Muscle of leg (tissue), 3 donors: ENCODE measurements at regions not wholly inside any gene's neighbourhood (a gene's known extent, or its start where the extent isn't known, plus 50 kb on each side); places are given as distances from the start of the nearest gene placed in this dataset.
A peak's percentile ranks its signal among the peaks of the same experiment; 100 is the strongest.

Source experiments
- DNase-seq: peaks from one replicate; pipeline ENCODE4 v3.0.0; 2013
- H3K27ac ChIP-seq: one replicate; pipeline ENCODE4 v1.5.1; 2013; ENCODE audit warnings: mild to moderate bottlenecking, low read length, control low read depth
- H3K27me3 ChIP-seq: one replicate; pipeline ENCODE4 v1.6.1; 2013; ENCODE audit warnings: low read length; ENCODE audit not compliant: control insufficient read depth, insufficient read depth
- H3K36me3 ChIP-seq: one replicate; pipeline ENCODE4 v1.6.1; 2013; ENCODE audit warnings: low read length; ENCODE audit not compliant: control insufficient read depth, insufficient read depth
- H3K4me1 ChIP-seq: one replicate; pipeline ENCODE4 v1.6.1; 2013; ENCODE audit warnings: low read length; ENCODE audit not compliant: control insufficient read depth, insufficient read depth
- H3K4me3 ChIP-seq: one replicate; pipeline ENCODE4 v1.5.1; 2013; ENCODE audit warnings: low read length, control low read depth
- H3K9me3 ChIP-seq: replicated peaks from 2 replicates; pipeline ENCODE4 v1.6.1; 2013; ENCODE audit warnings: low read depth, low read length; ENCODE audit not compliant: control insufficient read depth
- WGBS: methylation state at CpG from one replicate; pipeline ENCODE4 v1.1.5; 2013; ENCODE audit warnings: missing lambda C conversion rate; ENCODE audit not compliant: insufficient coverage; 5-methylcytosine and 5-hydroxymethylcytosine counted together

- DNase-seq = no peak
- Histone ChIP-seq H3K36me3 (no peaks in the 10 kb centered on the region), H3K27ac (no peak overlapping the region), H3K9me3 (no peaks in the 10 kb centered on the region), H3K4me1 (peaks cover 6% of the 10 kb centered on the region), H3K4me3 (no peak overlapping the region), H3K27me3 (peaks cover 7% of the 10 kb centered on the region)
- WGBS = 31% methylated on average over 4 of the region's 7 CpGs
Measured at GRCh38 chr14:94962166-94962575, 192.3 kb upstream of the GSC start.

- WGBS = 26% methylated on average over 13 of the region's 19 CpGs
- Histone ChIP-seq H3K27me3 (peaks cover 7% of the 10 kb centered on the region), H3K9me3 (no peaks in the 10 kb centered on the region)
Measured at GRCh38 chr14:94961386-94962165, 191.7 kb upstream of the GSC start.

GRCh38 chr14:94960285-94961001 is 190.5 kb upstream of the GSC start:
- DNase-seq = peak; percentile 52
- H3K36me3 ChIP-seq = no peaks in the 10 kb centered on the region
- H3K27me3 ChIP-seq = peaks cover 7% of the 10 kb centered on the region
- H3K4me1 ChIP-seq = peaks cover 6% of the 10 kb centered on the region
- no peak overlapping the region for H3K4me3 ChIP-seq
- no peak overlapping the region for H3K27ac ChIP-seq
- 50% methylated on average over 4 of the region's 9 CpGs for WGBS
- H3K9me3 ChIP-seq = no peaks in the 10 kb centered on the region

More at GRCh38 chr14:94961386-94962165, 191.7 kb upstream of the GSC start:
- Histone ChIP-seq H3K27ac (no peak overlapping the region), H3K4me1 (peaks cover 6% of the 10 kb centered on the region), H3K4me3 (no peak overlapping the region), H3K36me3 (no peaks in the 10 kb centered on the region)
- DNase-seq = no peak

- 91% methylated on average over 7 of the region's 12 CpGs for WGBS
- Histone ChIP-seq H3K4me1 (no peaks in the 10 kb centered on the region), H3K4me3 (no peak overlapping the region), H3K27ac (no peak overlapping the region), H3K36me3 (no peaks in the 10 kb centered on the region), H3K27me3 (peaks cover 3% of the 10 kb centered on the region), H3K9me3 (no peaks in the 10 kb centered on the region)
- DNase-seq = no peak
Measured at GRCh38 chr14:94953541-94954260, 183.8 kb upstream of the GSC start.

GRCh38 chr14:94952097-94952496 is 182.2 kb upstream of the GSC start:
- 35% methylated on average over 6 of the region's 7 CpGs for WGBS
- Histone ChIP-seq H3K4me3 (no peak overlapping the region), H3K9me3 (peaks cover 6% of the 10 kb centered on the region), H3K27ac (no peak overlapping the region), H3K36me3 (no peaks in the 10 kb centered on the region), H3K4me1 (no peaks in the 10 kb centered on the region), H3K27me3 (peaks cover 3% of the 10 kb centered on the region)
- DNase-seq = no peak

GRCh38 chr14:94946244-94946643 is 176.3 kb upstream of the GSC start:
- Histone ChIP-seq H3K9me3 (peaks cover 6% of the 10 kb centered on the region), H3K27me3 (no peaks in the 10 kb centered on the region), H3K36me3 (no peaks in the 10 kb centered on the region), H3K27ac (no peak overlapping the region), H3K4me1 (no peaks in the 10 kb centered on the region), H3K4me3 (no peak overlapping the region)
- DNase-seq = no peak
- 48% methylated on average over 2 of the region's 3 CpGs for WGBS

- Histone ChIP-seq H3K4me3 (no peak overlapping the region), H3K9me3 (peaks cover 6% of the 10 kb centered on the region), H3K27ac (no peak overlapping the region), H3K27me3 (no peaks in the 10 kb centered on the region), H3K4me1 (no peaks in the 10 kb centered on the region), H3K36me3 (no peaks in the 10 kb centered on the region)
- 88% methylated on average over 2 of the region's 8 CpGs for WGBS
- no peak for DNase-seq
Measured at GRCh38 chr14:94945615-94946014, 175.7 kb upstream of the GSC start.

GRCh38 chr14:94944636-94945258 is 174.8 kb upstream of the GSC start:
- Histone ChIP-seq H3K36me3 (no peaks in the 10 kb centered on the region), H3K9me3 (peaks cover 6% of the 10 kb centered on the region), H3K27ac (no peak overlapping the region), H3K4me1 (no peaks in the 10 kb centered on the region), H3K4me3 (no peak overlapping the region), H3K27me3 (no peaks in the 10 kb centered on the region)
- DNase-seq = no peak
- 95% methylated on average over 2 of the region's 7 CpGs for WGBS

- no peaks in the 10 kb centered on the region for H3K36me3 ChIP-seq
- WGBS = 72% methylated on average over 4 of the region's 4 CpGs
- peaks cover 2% of the 10 kb centered on the region for H3K9me3 ChIP-seq
- H3K4me1 ChIP-seq = peaks cover 2% of the 10 kb centered on the region
- no peaks in the 10 kb centered on the region for H3K27me3 ChIP-seq
- no peak for DNase-seq
- H3K4me3 ChIP-seq = no peak overlapping the region
- H3K27ac ChIP-seq = no peak overlapping the region
Measured at GRCh38 chr14:94942601-94943000, 172.7 kb upstream of the GSC start.

GRCh38 chr14:94941311-94941710 is 171.4 kb upstream of the GSC start:
- no peak for DNase-seq
- 91% methylated on average over 5 of the region's 5 CpGs for whole genome bisulfite sequencing
- Histone ChIP-seq H3K4me1 (peaks cover 15% of the 10 kb centered on the region), H3K36me3 (no peaks in the 10 kb centered on the region), H3K27ac (no peak overlapping the region), H3K27me3 (no peaks in the 10 kb centered on the region), H3K4me3 (no peak overlapping the region), H3K9me3 (no peaks in the 10 kb centered on the region)
